ENCODE measurements at regions not wholly inside any gene's neighbourhood (a gene's known extent, or its start where the extent isn't known, plus 50 kb on each side); places are given as distances from the start of the nearest gene placed in this dataset.
A peak's percentile ranks its signal among the peaks of the same experiment; 100 is the strongest.

DNA sequence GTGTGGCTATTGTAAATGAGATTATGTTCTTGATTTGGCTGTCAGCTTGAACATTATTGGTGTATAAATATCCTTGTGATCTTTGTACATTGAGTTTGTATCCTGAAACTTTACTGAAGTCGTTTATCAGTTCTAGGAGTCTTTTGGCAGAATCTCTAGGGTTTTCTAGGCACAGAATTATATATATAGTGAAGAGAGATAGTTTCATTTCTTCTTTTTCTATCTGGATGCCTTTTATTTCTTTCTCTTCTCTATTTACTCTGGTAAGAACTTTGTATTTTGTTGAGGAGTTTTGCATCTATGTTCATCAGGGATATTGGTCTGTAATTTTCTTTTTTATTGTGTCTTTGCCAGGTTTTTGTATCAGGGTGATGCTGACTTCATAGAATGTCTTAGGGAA is 589.2 kb upstream of the MAN1A1 start:
- H3K9ac ChIP-seq: no peak overlapping the region
- H3K4me2 ChIP-seq: no peak overlapping the region
- no peaks in the 10 kb centered on the region for H3K9me3 ChIP-seq
- H3K4me3 ChIP-seq (ENCODE audit: low read depth in 2 of 2, low read length in 1 of 2): no peak overlapping the region
- H3F3A ChIP-seq (replicated peaks; ENCODE audit: insufficient read depth): no peaks in the 10 kb centered on the region
- no peak for TF ChIP-seq YY1 (IDR thresholded peaks at IDR 0.05; ENCODE audit: low read depth)
- no peak for TF ChIP-seq FOSL2 (IDR thresholded peaks at IDR 0.05; ENCODE audit: borderline replicate concordance, low read depth)
- TF ChIP-seq EZH2phosphoT487 (IDR thresholded peaks at IDR 0.05; ENCODE audit: borderline replicate concordance, low read depth): no peak
- TF ChIP-seq CHD2 (IDR thresholded peaks at IDR 0.05; ENCODE audit: low read length, partially characterized antibody): no peak
- CTCF ChIA-PET: no interaction called here
- no peaks in the 10 kb centered on the region for H3K27me3 ChIP-seq (ENCODE audit: insufficient read depth)
- no peaks in the 10 kb centered on the region for H3K36me3 ChIP-seq (replicated peaks in 1 of 2; ENCODE audit: control insufficient read depth in 1 of 2, insufficient read depth in 2 of 2, low read length in 1 of 2)
- no peak overlapping the region for H3K27ac ChIP-seq (ENCODE audit: low read depth in 2 of 2, low read length in 1 of 2)
- no peaks in the 10 kb centered on the region for H3K79me2 ChIP-seq (ENCODE audit: insufficient read depth)
- H2AFZ ChIP-seq (ENCODE audit: low read depth): no peak overlapping the region
- DNase-seq: no peak
- POLR2A ChIA-PET: no interaction called here
- no peaks in the 10 kb centered on the region for H3K4me1 ChIP-seq (ENCODE audit: control insufficient read depth in 1 of 2, insufficient read depth in 2 of 2, low read depth in 1 of 2, low read length in 1 of 2)
- H4K20me1 ChIP-seq (ENCODE audit: insufficient read depth): no peaks in the 10 kb centered on the region
- WGBS (ENCODE audit: low lambda C conversion rate): 0% methylated on average over 1 of the region's 1 CpG
- H3K9me2 ChIP-seq: no peaks in the 10 kb centered on the region

DNA sequence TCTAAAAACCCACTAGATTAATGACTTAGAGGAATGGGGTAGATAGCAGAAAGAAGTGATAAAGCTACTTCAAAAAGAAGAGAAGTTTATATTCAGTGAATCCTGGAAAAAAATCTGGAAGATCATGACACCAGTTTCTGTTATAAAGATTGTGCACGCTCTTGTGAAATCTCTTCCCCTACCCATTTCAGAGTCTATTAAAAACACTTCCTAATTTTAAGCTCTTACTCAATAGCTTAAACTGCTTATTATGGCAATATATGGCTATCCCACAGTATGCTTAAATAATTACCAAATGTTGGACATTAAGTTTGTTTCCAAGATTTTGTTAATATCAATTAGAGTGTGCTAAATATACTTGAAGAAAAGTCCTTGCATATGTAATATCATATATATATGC is 585.3 kb upstream of the MAN1A1 start:
- WGBS (ENCODE audit: low lambda C conversion rate): 43% methylated on average over 1 of the region's 1 CpG
- Histone ChIP-seq H3K27ac (ENCODE audit: low read depth in 2 of 2, low read length in 1 of 2) (no peak overlapping the region), H3K9ac (no peak overlapping the region), H4K20me1 (ENCODE audit: insufficient read depth) (no peaks in the 10 kb centered on the region), H3K36me3 (replicated peaks in 1 of 2; ENCODE audit: control insufficient read depth in 1 of 2, insufficient read depth in 2 of 2, low read length in 1 of 2) (no peaks in the 10 kb centered on the region), H3K27me3 (ENCODE audit: insufficient read depth) (no peaks in the 10 kb centered on the region), H3K4me2 (no peak overlapping the region), H3F3A (replicated peaks; ENCODE audit: insufficient read depth) (no peaks in the 10 kb centered on the region), H3K4me3 (ENCODE audit: low read depth in 2 of 2, low read length in 1 of 2) (no peak overlapping the region), H3K9me2 (no peaks in the 10 kb centered on the region), H2AFZ (ENCODE audit: low read depth) (0 out of 2 replicates have a peak overlapping the region, but pooled peaks have one; percentile 35), H3K4me1 (ENCODE audit: control insufficient read depth in 1 of 2, insufficient read depth in 2 of 2, low read depth in 1 of 2, low read length in 1 of 2) (no peaks in the 10 kb centered on the region), H3K79me2 (ENCODE audit: insufficient read depth) (no peaks in the 10 kb centered on the region), H3K9me3 (no peaks in the 10 kb centered on the region)
- DNase-seq: no peak
- TF ChIP-seq ELF1 (IDR thresholded peaks at IDR 0.05): no peak
- TF ChIP-seq RCOR1 (IDR thresholded peaks at IDR 0.05; ENCODE audit: low read length): no peak
- TF ChIP-seq, protein P1, sequence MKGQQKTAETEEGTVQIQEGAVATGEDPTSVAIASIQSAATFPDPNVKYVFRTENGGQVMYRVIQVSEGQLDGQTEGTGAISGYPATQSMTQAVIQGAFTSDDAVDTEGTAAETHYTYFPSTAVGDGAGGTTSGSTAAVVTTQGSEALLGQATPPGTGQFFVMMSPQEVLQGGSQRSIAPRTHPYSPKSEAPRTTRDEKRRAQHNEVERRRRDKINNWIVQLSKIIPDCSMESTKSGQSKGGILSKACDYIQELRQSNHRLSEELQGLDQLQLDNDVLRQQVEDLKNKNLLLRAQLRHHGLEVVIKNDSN (IDR thresholded peaks at IDR 0.05; ENCODE audit: borderline replicate concordance, low read depth): no peak
- TF ChIP-seq TCF12 (IDR thresholded peaks at IDR 0.05): no peak
- TF ChIP-seq TAF1 (IDR thresholded peaks at IDR 0.05; ENCODE audit: borderline replicate concordance, low read depth, low read length): no peak
- TF ChIP-seq NRF1 (IDR thresholded peaks at IDR 0.05; ENCODE audit: low read depth, low read length): no peak
- TF ChIP-seq JUND (IDR thresholded peaks at IDR 0.05): no peak
- TF ChIP-seq SIN3A (IDR thresholded peaks at IDR 0.05; ENCODE audit: borderline replicate concordance, low read depth, low read length): no peak
- TF ChIP-seq, protein P2, sequence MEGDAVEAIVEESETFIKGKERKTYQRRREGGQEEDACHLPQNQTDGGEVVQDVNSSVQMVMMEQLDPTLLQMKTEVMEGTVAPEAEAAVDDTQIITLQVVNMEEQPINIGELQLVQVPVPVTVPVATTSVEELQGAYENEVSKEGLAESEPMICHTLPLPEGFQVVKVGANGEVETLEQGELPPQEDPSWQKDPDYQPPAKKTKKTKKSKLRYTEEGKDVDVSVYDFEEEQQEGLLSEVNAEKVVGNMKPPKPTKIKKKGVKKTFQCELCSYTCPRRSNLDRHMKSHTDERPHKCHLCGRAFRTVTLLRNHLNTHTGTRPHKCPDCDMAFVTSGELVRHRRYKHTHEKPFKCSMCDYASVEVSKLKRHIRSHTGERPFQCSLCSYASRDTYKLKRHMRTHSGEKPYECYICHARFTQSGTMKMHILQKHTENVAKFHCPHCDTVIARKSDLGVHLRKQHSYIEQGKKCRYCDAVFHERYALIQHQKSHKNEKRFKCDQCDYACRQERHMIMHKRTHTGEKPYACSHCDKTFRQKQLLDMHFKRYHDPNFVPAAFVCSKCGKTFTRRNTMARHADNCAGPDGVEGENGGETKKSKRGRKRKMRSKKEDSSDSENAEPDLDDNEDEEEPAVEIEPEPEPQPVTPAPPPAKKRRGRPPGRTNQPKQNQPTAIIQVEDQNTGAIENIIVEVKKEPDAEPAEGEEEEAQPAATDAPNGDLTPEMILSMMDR (IDR thresholded peaks at IDR 0.05): no peak
- no peak for TF ChIP-seq FOSL2 (IDR thresholded peaks at IDR 0.05; ENCODE audit: borderline replicate concordance, low read depth)
- POLR2A ChIA-PET: no interaction called here
- CTCF ChIA-PET: interaction anchor here (1.2 kb wide), 1 partner anchor 16 kb away, joined by 3 read pairs; no protein-coding TSS in a partner anchor
